HTR-8/SVneo (cell line): ENCODE measurements at regions not wholly inside any gene's neighbourhood (a gene's known extent, or its start where the extent isn't known, plus 50 kb on each side); places are given as distances from the start of the nearest gene placed in this dataset.
A peak's percentile ranks its signal among the peaks of the same experiment; 100 is the strongest.

Source experiments
- DNase-seq: peaks from one replicate; pipeline ENCODE4 v3.0.0; 2011; ENCODE audit warnings: low spot score, mixed read lengths; ENCODE audit not compliant: insufficient read length
- FAIRE-seq: peaks from 2 replicates; lab custom pipeline; 2011; peaks lifted over from hg19 to GRCh38; lab: Jason Lieb, UNC

DNA sequence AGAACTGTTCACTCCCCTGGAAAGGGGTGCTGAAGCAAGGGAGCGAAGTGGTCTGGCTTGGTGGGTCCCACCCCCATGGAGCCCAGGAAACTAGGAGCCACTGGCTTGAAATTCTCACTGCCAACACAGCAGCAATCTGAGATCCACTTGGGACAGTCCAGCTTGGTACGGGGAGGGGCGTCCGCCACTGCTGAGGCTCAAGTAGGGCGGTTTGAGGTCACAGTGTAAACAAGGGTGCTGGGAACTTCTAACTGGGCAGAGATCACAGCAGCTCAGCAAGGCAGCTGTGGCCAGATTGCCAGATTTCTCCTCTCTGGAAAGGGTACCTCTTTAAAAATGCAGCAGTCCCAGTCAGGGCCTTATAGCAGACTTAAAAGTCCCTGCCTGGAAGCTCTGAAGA lies 53.9 kb upstream of the GALNTL6 start:
- FAIRE-seq = no peak
- no peak for DNase-seq

DNA sequence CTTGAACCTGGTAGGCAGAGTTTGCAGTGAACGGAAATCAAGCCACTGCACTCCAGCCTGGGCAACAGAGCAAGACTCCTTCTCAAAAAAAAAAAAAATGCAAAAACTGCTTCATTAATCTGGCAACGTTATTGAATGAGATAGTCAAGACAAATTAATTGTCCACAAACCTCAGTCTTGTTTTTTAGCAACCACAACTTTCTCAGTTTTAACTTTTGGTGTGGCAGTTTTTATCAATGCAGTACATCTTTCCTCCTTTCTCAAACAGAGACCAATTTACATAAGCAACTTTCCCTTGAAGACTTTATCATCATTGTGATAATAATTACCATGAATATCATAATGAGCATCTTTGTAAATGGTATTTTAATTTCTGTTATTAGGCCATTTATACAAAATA lies 61.7 kb upstream of the GALNTL6 start:
- DNase-seq (no peak), FAIRE-seq (no peak)

DNA sequence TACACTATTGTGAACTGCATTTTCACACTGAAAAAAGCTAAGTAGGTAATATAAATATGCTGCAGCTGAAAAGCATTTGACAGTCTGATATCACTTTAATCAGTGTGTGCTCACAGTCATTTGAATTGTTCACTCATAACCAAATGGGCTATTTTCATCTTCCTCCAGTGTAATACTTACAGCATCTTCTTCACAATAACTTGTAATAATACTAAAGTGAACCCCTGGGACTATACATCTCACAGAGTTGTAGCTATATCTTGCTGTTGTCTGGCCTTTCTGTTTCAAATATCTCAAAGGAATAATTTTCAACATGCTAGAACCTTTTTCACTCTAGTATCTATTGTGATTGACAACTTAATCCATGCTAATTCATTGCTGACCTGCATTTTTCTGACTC lies 66.8 kb upstream of the GALNTL6 start:
- DNase-seq (no peak), FAIRE-seq (no peak)

DNA sequence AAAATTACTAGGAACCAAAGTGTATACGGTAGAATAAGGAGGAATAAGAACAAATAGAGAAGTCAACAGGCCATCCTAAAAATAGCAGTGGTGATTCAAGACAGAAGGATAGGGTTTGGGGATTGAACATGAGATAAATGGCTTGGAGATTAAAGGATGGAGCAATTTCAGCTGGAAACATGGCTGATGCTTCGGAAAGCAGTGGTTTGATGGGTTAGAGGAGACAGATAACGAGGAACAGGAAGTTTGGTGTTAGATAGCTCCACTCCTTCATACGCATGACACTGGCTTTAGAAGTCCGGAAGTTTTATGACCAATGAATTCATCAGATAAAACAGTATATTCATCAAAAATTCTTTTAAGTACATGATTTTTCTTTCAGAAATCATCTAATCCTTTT lies 70.8 kb upstream of the GALNTL6 start:
- no peak for FAIRE-seq
- no peak for DNase-seq

DNA sequence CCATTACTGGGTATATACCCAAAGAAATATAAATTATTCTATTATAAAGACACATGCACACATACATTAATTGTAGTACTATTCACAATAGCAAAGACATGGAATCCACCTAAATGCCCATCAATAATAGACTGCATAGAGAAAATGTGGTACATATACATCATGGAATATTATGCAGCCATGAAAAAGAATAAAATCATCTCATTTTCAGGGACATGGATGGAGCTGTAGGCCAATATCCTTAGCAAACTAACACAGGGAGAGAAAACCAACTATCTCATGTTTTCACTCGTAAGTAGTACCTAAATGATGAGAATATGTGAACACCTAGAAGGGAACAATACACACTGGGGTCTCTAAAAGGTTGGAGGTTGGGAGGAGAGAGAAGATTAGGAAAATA lies 86.0 kb upstream of the GALNTL6 start:
- FAIRE-seq (no peak), DNase-seq (no peak)

DNA sequence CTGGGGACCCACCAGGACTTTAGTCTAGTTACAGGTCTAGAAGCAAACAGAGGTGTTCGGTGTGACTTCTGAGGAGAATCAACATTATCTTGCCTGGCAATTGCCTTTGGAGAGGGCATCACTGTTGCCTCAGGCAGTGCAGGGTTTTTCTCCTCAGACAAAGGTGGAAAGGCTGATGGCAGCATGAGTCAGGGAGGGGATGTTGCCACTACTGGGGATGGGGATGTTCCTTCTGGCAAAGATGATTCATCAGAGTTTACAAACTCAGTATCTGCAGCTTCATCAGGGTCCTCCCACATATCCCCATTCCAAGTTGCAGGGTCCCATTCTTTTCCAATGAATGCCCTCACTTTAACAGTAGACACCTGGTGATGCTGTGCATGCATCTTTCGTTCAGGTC lies 91.3 kb upstream of the GALNTL6 start:
- FAIRE-seq = no peak

DNA sequence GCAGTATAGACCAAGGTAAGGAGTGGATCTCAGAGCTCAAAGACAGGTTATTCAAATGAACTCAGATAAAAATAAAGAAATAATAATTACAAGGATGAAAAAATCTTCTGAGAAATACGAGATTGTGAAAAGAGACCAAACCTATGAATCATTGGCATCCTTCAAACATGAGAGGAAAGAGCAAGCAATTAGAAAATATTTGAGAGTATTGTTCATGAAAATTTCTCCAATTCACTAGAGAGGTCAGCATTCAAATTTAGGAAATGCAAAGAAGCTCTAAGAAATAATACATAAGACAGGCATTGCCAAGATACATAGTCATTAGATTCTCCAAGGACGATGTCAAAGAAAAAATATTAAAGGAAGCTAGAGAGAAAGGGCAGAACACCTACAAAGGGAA lies 93.5 kb upstream of the GALNTL6 start:
- no peak for FAIRE-seq
- no peak for DNase-seq

More for the DNA sequence above, 91.3 kb upstream of the GALNTL6 start:
- DNase-seq = no peak

DNA sequence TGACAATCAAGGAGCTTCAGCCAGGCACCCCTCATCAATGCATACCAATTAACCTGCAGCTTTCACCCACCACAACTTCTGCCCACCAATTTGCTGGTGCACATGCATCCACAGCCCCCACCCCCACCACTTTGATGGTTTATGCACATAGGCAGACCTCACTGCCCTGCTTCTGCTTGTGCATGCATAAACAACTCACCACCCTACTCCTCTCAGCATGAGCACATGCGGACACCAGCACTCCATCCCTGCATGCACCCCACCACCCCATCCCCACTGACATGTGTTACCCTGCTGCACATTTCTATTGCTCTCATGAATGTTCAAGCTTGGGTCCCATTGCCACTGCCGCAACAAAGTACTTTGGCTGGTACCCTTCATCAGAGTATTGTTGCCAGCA lies 94.5 kb upstream of the GALNTL6 start:
- no peak for FAIRE-seq
- DNase-seq = no peak

DNA sequence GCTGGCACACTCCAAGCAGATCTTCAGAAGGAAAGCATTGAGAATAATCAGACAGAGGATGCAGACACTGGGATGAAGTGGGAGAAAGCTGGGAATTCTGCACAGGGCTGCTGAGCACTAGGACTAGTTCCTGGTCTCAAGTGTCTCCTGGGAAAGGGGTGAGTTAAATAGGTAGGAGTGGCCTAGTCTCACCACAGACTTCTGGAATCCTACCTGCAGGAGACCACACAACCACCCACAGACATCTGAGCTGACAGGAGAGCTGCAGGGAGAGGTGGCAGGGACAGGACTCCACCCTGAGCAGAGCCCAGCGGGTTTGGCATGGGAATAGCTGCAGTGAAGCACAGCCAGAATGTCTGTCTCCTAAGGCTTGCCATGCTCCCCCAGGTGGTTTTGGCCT lies 95.1 kb upstream of the GALNTL6 start:
- DNase-seq = no peak
- no peak for FAIRE-seq

DNA sequence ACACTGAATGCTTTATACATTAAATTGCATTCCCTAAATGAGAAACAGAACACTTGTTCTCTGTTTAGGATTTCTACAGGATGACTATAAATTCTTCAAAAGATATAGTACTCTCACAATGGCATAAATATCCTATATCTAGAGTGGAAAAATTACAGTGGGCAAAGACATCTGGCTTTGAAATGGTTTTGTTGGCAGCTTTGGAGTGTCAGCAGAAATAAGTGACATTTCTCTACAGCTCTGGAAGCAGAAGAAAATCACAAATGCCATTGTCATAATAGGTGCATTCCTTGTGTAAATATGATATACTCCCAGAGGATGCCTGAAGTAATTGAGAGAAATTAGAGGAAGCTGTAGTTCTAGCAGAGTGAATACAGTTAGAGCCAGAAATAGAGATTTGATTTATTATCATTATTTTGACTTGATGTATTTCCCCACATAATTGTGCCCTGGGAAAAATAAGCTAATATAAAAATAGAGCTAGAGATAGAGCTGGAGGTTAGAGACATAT lies 95.9 kb upstream of the GALNTL6 start:
- FAIRE-seq = no peak
- no peak for DNase-seq

DNA sequence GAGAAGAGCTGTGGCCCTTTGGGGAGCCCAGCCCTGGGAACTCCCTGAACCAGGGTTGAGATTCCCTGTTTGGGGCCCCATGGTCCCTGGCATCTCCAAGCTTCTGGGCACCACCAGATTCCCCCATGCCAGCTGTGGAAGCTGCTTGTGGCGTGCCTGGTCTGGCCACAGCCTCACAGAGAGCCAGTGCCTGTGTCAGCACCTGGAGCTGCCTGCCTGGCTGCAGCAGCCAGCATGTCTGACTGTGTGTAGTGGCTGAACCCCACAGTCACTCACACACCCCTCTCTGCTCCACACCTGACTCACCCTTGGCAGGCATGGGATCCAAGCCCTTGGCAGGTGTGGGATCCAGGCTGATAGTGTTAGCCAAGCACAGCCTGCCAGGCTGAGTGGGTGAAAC lies 97.2 kb upstream of the GALNTL6 start:
- peak; percentile 9 for FAIRE-seq
- no peak for DNase-seq

DNA sequence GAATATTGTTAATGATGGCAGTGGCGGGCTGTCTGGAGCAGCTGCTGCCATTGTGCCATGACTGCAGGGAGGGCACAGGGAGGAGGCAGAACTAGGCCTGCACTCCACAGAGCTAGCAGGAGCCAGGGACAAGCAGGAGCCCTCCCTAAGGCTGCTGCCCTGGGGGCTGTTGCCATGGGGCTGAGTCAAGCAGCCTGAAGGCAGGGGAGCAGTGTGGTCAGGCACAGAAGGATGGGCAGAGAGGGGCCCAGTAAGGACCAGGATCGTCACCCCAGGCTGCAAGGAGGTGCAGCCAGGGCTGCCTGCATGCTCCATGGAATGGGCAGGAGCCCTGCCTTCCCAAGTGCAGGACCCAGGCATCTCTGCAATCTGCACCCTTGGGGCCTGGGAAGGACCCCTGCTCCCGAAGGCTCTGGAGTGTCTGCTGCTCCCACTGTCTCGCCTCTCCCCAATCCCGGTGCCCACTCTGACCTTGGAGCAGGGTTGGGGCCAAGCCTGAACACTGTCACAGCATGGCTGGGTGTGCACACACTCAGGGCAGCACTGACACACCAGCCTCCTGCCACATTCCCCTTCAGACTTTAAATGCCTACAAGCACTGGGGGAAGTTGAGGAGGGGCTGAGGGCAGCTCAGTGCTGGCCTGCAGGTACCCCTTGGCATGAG lies 98.3 kb upstream of the GALNTL6 start:
- FAIRE-seq (no peak), DNase-seq (no peak)

DNA sequence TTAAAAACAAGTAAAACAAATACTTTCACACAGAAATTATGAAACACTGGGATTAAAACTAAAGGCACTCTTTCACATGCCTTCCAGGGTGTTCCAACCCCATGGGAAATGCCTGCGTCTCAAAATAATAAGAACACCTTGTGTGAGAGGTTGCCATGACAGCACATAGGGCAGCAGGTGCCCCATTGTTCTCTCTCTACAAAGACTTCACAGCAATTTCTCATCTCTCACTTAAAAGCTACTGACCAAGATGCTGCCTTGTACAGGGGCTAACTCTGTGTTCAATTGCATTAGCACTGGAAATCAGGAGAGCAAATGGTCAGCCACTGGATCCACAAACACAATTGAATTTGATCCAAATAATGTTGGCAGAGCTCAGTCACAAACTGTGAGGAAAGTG lies 102.5 kb upstream of the GALNTL6 start:
- DNase-seq = no peak
- no peak for FAIRE-seq

DNA sequence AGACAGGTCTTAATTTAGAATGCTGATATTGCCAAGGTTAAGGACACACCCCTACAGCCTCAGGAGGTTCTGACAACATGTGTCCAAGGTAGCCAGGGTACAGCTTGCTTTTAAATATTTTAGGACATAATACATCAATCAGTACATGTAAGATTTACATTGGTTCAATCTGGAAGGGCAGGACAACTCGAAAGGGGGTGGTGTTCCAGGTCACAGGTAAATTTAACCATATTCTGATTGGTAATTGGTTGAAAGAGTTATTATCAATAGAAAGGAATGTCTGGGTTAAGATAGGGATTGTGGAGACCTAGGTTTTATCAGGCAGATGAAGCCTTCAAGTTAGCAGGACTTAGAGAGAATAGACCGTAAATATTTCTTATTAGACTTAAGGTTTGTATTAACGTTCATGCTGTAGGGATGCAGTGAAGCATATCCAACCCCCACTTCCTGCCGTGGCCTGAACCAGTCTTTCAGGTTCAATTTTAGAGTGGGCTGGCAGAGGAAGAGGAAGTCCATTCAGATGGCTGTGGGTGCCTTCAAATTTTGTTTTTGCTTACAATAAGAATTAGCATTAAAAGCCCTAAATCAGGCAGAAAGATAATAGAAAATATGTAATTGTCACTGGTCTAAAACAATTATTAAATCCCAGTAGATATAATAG lies 136.5 kb upstream of the GALNTL6 start:
- FAIRE-seq = no peak
- no peak for DNase-seq

DNA sequence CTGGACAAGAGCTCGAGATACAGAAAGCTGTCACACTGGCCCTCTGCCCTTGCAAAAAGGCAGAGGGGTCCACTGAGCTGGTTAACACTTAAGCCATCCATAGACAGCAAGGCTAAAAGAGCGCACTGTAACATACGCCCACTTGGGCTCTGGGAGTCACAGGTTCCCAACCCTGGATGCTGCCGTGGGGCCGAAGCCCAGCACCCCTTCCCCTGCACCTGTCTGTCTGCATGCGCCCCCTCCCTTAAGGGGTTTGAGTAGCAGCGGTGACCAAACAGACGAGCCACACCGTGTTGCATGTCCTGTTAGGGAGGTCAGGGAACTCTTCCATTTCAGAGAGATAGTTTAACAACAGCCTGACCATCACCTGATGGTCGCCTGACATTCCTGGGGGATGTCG lies 138.4 kb upstream of the GALNTL6 start:
- DNase-seq = no peak

DNA sequence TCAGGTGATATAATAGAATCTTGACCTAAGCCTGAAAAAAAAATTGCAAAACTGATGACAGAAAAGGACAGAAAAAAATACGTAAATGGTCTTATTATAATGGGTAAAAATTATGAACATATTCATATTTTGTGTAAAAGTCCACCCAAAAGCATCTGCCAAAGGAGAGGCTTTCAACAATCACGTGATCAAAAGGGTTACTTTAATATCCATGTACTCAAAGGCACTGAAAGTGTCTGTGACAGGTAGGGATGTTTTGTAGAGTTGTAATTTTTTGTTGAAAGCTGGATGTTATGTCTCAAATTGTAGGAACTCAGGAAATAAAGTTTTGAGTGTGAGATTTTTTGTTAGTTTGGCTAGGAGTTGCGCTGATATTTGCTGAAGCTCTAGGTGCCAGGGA lies 144.8 kb upstream of the GALNTL6 start:
- DNase-seq (no peak), FAIRE-seq (no peak)

More for the DNA sequence above, 138.4 kb upstream of the GALNTL6 start:
- no peak for FAIRE-seq

DNA sequence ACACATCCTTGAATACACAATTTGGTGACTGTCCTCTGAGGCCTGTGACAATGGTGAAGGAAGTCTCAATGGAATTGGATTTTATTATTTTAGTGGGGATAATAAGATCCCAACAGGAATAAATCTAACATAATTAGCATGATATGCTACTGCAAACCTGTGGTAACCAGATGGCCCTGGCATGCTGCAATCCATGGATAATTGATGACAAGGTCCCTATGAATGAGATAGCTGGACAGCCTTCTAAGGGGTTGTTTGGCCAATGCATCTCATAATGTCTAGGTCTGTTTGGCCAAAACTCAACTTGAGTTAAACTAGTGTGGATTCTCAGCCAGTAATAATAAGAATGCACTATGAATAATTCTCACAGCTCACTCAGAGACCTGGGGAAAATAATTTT lies 145.3 kb upstream of the GALNTL6 start:
- FAIRE-seq (no peak), DNase-seq (no peak)

DNA sequence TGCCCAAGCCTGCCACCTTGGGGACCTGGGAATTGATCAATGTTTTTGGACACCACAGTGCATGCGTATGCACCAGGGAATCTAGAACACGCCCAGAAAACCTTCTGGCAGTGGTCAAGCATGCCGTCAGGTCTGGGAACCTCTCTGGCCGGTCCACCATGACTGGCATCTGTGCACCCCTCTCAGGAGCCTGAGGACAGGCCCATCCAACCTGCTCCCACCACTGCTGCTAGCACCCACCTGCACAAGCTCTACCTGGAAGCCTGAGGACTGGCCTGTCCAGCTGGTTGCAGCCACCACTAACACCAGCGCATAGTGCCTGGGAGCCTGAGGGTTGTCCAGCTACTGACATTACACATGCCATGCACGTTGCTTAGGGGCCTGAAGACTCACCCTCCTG lies 162.1 kb upstream of the GALNTL6 start:
- DNase-seq = no peak
- no peak for FAIRE-seq

DNA sequence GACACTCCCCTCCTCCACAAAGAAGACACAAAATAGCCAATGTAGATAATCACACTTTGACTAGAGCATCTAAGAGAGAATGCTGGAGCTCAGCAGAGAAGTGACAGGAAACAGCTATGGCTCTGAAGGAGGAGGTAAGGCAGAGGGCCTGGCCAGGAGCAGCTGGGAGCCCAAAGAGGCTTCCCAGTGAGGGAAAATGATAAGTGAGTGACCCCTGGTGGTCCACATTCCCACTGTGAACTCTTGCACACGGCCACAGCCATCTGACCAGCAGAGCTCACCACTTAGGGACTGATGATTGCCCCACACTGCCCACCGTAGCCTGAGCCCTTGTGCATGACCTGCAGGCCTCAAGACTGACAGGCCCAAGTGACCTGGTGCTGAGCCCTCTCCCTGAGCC lies 162.7 kb upstream of the GALNTL6 start:
- DNase-seq (no peak), FAIRE-seq (no peak)

DNA sequence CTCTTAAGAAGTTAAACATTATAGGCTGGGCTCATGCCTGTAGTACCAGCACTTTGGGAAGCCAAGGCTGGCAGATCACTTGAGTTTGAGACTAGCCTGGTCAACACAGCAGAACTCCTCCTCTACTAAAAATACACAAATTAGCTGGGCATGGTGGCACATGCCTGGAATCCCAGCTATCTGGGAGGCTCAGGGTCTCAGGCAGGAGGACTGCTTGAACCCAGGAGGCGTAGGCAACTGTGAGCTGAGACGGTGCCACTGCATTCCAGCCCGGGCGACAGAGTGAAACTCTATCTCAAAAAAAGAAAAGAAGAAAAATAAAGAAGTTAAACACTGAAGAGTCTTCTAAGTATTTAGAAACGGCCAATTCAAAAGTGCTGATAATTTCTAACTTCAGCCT lies 164.3 kb upstream of the GALNTL6 start:
- DNase-seq (no peak), FAIRE-seq (no peak)

DNA sequence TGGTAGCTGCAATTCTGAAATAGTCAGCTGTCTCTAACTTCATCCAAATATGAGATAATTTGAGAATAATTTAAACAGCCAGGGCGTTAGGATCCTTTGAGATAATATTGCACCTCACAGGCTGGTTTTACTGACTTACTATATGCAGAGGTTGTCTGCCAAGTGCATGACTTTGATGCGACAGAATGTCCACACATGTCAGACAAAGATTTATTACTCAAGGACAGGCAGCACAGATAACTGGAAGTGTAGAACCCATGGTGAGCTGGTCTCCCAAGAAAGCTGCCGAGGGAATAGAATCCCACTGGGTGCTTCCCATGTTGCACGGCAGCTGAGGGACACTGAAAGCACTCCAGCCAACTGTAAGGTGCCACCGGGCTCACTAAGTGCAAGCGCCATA lies 166.2 kb upstream of the GALNTL6 start:
- DNase-seq (no peak), FAIRE-seq (no peak)

DNA sequence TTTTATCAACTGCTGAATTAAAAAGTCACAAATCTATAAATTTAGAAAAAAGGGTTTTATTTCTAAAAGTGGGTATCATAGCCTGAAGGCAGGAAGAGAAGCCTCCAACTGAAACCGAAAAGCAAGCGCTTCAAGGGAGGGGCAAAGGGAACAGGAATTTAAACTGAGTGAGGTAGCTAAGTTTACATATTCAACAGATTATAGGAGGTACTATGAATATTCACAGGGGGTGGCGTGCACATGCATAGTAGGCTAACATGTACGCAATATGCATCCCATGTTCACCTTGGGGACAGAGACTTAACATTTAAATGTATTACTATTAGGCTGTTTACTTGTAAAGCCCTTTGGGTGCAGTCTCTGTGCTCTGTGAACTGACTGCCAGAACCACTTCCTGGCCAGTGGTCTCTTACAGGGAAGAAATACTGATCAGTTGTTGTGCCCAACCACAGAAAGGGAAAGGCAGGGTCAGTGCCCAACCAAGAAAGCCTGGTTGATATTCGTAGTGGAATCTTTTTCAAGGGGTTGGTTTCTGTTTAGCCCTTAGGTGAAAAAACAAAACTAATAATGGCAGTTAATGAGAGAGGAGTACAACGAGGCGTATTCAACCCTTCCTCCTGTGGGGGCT lies 168.7 kb upstream of the GALNTL6 start:
- FAIRE-seq (no peak), DNase-seq (no peak)
